NCI-H2107 treated with DMSO at 0.1 percent for 48 hours (cell line): ENCODE measurements at regions not wholly inside any gene's neighbourhood (a gene's known extent, or its start where the extent isn't known, plus 50 kb on each side); places are given as distances from the start of the nearest gene placed in this dataset.

ENCODE experiments used
- DNase-seq: peaks from one replicate; lab custom pipeline; 2025; ENCODE audit not compliant: unreplicated experiment; lab: John Stamatoyannopoulos, UW

DNA sequence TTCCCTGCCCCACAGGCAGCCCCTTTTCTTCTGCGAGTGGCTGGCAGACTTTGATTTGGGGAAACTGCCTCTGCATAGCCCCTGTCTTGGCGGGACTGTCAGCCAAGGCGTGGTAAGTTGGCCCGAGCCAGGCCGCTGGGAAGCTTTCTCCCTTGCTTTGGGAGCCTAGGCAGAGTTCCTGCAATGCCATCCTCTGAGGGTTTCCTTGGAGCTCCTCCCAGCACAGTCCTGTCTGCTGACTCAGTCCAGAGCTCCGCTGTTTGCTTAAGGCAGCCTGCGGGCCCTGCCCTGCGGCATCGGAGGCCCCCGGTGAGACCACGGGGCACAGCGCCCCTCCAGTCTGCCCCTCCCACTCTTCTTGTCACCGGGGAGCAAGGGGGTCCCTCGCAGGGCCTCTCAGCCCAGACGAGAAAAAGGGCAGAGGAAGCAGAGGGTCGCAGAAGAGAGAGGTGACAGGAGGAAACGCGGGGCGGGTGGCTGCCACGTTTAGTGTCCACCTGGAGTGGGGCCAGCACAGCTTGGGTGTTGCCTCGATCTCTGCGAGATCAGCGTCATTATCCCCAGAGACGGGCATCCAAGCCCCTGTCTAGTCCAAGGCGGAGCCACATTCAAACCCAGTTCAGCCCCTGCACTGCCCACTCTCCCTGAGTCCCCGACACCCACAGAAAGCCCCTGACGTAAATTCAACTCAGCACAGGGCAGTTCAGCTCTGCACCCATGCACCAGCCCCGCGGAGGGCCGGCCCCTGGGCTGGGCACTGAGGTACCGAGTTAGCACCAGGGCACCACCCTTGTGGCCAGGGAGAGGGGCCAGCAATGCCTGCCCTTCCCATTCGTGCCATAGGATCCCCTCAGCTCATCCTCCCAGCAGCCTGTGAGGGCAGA lies 59.0 kb upstream of the CHST15 start:
- DNase-seq = no peak

DNA sequence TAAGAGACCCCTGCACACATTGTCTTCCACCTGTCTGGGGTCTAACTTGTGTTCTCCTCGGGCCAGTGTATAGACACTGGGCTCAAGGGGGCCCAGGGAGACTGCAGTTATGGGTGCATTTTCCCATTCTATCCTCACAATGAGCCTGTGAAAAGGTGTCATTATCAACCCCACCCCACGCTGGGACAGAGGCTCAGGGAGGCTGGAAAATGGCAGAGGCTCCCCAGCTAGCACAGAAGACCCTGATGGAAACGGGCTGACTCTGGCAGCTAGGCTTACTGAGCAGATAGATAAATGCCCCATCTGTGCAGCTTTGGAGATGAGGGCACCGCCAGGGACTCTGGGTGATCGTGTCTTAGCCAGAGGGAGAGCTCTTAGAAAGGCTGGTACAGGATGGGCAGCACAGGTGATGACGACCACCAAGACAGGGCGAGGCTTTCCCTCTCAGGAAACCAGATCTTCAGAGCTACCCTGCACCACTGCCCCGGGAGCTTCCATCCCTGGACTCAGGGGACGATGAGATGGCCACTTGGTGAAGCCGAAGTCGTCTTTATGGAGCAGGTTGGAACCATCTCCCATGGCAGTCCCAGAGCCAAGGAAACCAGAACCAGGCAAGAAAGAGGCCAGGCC lies 58.2 kb upstream of the CHST15 start:
- DNase-seq = no peak

DNA sequence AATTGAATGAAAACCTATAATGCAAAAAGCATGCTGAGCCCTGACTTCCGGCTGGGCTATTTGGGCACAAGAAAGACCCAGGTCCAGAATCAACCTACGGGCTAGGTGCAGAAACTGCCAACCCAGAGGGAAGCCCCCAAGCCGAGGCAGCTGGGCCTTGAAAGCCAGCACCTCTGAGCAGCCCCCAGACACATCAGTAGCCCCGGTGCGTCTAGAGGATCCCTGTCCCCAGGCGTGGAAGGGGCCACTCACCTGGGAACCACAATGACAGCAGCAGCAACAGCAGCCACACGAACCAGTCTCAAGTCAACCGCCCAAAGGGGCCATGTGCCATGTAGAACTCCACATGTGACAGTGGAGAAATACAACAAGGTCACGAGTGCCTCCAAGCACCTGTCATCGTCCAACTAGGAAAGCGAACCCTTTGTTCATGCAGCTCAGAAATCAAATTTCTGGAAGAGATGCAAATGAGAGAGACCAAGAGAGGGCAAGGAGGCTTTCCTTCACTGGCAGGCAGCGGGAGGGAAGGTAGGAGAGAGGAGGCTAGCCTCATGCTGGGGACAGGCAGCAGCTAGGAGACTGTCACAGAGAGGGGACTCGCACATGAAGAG lies 57.5 kb upstream of the CHST15 start:
- DNase-seq = peak; percentile 54

DNA sequence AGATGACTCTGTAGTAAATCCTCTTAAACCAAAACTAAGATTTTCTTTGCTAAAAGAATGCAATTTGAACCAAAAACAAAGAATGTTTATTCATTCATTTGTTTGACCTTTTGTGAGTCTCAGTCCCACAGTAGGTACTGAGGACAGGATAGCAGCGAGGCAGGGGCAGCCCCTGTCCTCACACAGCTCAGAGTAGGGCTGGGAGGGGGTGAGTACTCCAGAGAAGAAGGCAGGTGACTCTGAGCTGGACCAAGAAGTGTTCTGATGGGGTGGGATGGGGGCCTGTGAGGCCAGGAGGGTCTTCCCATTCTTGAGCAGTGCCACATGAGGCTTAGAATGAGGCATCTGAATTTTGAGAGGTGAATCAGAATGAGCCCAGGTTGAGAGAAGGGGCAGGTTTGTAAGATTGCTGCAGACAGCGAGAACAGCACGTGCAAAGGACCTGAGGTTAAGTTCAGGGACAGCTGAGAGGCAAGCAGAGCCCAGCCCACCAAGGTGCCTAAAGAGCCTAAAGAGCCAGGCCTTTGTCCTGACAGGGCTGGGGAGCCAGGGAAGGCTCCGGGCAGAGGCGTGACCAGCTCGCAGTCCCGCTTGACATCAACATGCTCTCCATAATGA lies 56.9 kb upstream of the CHST15 start:
- DNase-seq = no peak

DNA sequence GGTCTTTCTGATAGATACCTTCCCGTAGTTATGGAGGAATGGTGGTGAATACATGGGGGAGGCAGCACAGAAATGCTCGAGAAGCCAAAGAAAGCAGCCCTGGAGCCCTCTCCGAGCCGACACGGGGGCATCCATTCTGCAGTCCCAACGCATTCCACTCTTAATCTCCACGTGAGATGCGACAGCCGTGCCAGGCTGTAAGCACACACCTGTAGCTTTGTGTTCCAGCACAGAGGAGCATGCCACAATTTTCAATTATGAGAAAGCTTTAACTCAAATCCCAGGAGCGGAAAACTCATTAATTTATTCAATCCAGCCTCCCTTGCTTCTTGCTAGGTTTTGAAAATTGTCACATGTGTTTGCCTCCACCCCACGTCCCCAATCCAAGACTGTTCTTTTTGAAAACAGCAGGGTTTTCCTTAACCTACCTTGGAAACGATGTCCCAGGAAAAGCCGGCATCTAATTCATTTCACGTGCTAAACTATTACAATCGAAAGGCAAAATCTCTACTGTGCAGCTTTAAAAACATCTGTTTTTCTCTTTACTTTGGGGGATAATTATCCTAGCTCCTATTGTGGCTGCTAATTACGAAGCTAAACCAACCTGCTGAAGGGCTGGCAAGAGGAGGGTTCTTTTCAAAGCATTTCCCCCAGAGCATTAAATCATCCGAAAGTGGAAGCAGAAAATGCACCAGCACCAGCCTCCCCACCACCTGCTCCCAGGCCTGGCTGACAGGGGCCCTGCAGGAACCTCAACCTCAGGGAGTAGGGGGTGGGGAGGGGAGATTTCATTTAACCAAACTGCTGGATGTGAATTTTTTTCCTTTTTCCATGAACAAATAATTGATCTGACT lies 56.0 kb upstream of the CHST15 start:
- DNase-seq = peak; percentile 78

DNA sequence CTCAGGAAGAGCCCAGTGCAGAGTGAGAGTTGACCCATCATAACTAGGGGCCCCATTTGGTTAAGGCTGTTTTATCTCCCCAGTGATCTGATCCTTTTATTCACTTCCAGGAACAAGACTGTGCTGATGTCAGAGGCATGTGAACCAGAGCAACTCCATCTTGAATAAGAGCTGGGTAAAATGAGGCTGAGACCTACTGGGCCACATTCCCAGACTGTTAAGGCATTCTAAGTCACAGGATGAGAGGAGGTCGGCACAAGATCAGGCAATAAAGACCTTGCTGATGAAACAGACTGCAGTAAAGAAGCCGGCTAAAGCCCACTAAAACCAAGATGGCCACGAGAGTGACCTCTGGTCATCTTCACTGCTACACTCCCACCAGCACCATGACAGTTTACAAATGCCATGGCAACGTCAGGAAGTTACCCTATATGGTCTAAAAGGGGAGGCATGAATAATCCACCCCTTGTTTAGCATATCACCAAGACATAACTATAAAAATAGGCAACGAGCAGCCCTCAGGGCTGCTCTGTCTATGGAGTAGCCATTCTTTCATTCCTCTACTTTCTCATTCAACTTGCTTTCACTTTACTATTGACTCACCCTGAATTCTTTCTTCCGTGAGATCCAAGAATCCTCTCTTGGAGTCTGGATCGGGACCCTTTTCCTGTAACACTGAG lies 55.3 kb upstream of the CHST15 start:
- peak; percentile 39 for DNase-seq

DNA sequence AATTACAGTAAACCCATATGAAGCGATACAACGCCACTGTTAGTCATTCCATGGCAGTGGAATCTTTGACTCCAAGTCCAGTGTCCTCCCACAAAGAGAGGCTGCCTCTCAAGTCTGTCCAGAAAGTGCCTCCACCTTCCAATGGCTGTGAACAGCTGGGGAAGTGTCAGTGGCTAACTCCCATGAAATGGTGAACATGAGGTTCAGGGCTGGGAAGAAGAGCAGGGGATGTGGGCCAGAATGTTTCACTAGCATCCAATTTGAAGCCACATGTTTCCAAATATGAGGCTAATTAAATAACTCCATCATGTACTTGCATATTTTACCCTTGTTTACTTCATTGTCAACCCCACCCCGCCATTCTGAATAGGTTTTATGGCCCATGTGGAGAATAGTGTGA lies 53.1 kb upstream of the CHST15 start:
- no peak for DNase-seq

DNA sequence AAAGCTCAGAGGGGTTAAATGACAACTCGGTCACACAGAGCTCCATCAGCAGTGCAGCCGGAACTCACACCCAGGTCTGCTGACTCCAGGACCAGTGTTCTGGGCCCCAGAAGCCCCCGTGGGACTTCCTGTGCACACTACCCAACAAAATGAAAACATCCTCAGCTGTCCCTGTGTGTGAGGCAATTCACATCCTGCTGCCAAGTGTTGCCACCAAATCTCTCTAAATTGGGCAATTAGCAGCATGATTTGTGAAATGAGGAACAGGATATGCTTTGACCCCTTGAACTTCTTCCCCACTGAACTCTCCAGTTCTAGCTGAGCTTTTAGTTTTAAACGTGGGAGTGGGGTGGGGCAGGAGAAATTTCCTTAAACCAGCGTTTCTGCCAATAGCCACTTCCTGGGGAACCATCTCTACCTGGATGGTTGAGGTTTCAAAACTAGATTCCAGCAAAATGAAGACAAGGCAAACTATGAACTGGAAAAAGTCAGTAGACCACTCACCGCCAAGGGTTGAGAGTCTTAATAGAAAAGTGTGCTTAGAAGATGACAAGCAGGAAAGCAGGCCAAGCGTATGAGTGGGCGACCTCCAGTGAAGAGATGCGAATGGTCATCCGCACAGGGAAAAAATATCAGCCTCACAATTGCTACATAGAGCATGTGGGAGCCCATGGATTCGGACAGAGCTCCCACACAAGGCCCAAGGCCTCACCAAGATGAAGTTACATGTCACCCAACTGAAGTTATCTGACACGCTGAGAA lies 51.9 kb upstream of the CHST15 start:
- no peak for DNase-seq

DNA sequence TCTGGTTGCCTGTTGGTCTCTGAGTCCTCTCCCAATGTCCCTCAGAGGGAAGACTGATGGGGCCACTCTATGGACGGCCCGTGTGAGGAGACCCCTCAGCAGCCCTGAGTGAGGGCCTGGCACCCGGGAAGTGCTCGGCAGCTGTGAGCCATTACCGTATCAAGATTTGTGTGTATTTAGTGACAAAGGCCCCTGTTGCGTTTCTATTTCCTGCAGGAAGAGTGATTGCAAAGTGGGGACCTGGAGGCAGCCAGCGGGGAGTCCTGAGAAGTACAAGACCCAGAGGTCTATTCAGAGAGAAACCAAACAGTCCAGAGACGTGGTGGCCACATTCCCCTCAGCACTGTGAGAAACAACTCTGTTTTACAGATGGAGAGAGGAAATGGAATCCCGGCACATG lies 51.1 kb upstream of the CHST15 start:
- DNase-seq = no peak

DNA sequence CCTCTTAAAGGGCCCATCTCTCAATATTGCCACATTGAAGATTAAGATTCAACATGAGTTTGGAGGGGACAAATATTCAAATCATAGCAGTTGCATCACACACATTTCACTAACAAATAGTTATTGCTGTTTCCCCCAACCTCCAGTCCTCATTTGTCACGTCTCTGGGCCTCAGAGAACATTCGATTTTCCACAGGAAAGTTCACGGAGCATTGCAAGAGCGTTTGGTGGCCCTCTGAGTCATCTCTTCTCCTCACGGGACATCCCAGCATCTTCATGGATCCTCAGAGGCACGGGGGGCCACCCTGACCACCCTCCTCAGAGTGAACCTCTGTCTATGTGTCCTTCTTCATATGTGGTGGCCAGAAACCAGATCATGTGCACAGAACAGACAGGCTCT lies 50.3 kb upstream of the CHST15 start:
- DNase-seq = no peak
